HepG2 (cell line): ENCODE measurements at regions not wholly inside any gene's neighbourhood (a gene's known extent, or its start where the extent isn't known, plus 50 kb on each side); places are given as distances from the start of the nearest gene placed in this dataset.

ENCODE experiments used
- ATAC-seq: fragments of 200-7000 bp; cut with Tn5 transposase; 3 replicates; pipeline ENCODE4 v1.9.1; 2020; ENCODE audit warnings: mild to moderate bottlenecking, moderate library complexity
- BruUV-seq: library from RNA; stranded (reverse); fragments of 400-500 nt; replicated peaks from 2 replicates; lab custom pipeline; 2021; lab: Mats Ljungman, UMichigan
- CTCF ChIA-PET: fragments of 300-600 bp; formaldehyde crosslinking; extraction: SDS; loops from one replicate; lab custom pipeline; 2021; ENCODE audit warnings: low total read pairs, inconsistent platforms, low intra/inter-chr PET ratio; lab: Yijun Ruan, JAX
- POLR2A ChIA-PET: fragments of 350-600 bp; sonication (Branson Sonifier 250); formaldehyde crosslinking; loops from one replicate; lab custom pipeline; 2020; ENCODE audit warnings: antibody characterized with exemption, inconsistent platforms; lab: Yijun Ruan, JAX
- DNase-seq: peaks from one replicate; pipeline ENCODE4 v3.0.0-alpha.2; 2015; ENCODE audit warnings: low spot score
- FAIRE-seq: peaks from 3 replicates; lab custom pipeline; 2011; peaks lifted over from hg19 to GRCh38; lab: Jason Lieb, UNC
- H2AFZ ChIP-seq: one replicate; pipeline ENCODE4 v1.6.1; 2011; ENCODE audit warnings: low read length, inconsistent platforms
- H3K27ac ChIP-seq: fragments of 300-600 bp; 3 replicates; pipeline ENCODE4 v1.8.0; 2011; ENCODE audit warnings: mixed run types, mild to moderate bottlenecking, mixed read lengths, low read length, inconsistent platforms; ENCODE audit not compliant: insufficient read depth; ENCODE audit errors: extremely low read length
- H3K27me3 ChIP-seq, 2 experiments: fragments of 200-600 bp in 1 of 2; 2 replicates in 1 of 2; 3 replicates in 1 of 2; pipeline versions ENCODE4 v1.6.0 to v1.8.0; 2011; ENCODE audit warnings: low read length in 2 of 2, mild to moderate bottlenecking in 2 of 2, moderate library complexity in 2 of 2, inconsistent platforms in 1 of 2; ENCODE audit not compliant: insufficient read depth in 2 of 2, control insufficient read depth in 1 of 2
- H3K36me3 ChIP-seq, 2 experiments: fragments of 200-600 bp in 1 of 2; replicated peaks in 1 of 2; 2 replicates in 1 of 2; 3 replicates in 1 of 2; pipeline versions ENCODE4 v1.5.1 to v1.8.0; 2011; ENCODE audit warnings: low read length in 2 of 2, inconsistent platforms in 1 of 2; ENCODE audit not compliant: insufficient read depth in 2 of 2, control insufficient read depth in 1 of 2
- H3K4me1 ChIP-seq: 2 replicates; pipeline ENCODE4 v1.5.1; 2012; ENCODE audit warnings: low read length, inconsistent platforms; ENCODE audit not compliant: insufficient read depth
- H3K4me2 ChIP-seq: 2 replicates; pipeline ENCODE4 v1.6.0; 2011; ENCODE audit warnings: low read depth, low read length, inconsistent platforms
- H3K4me3 ChIP-seq, 3 experiments: fragments of 200-600 bp in 1 of 3; sonication (generic), shearing (Covaris generic) in 1 of 3; replicated peaks in 1 of 3; 2 replicates each; pipeline ENCODE4 v1.5.1; 2011 to 2016; ENCODE audit warnings: low read length in 3 of 3, inconsistent platforms in 2 of 3, low read depth in 2 of 3, mild to moderate bottlenecking in 2 of 3, control low read depth in 1 of 3, mixed read lengths in 1 of 3; ENCODE audit not compliant: insufficient read depth in 1 of 3
- H3K79me2 ChIP-seq: one replicate; pipeline ENCODE4 v1.6.1; 2011; ENCODE audit warnings: low read length, inconsistent platforms; ENCODE audit not compliant: insufficient read depth
- H3K9ac ChIP-seq: 2 replicates; pipeline ENCODE4 v1.6.0; 2011; ENCODE audit warnings: mild to moderate bottlenecking, low read depth, low read length, inconsistent platforms; ENCODE audit not compliant: insufficient read depth
- H3K9me3 ChIP-seq: 2 replicates; pipeline ENCODE4 v1.5.1; 2012; ENCODE audit warnings: mild to moderate bottlenecking, low read length
- H4K20me1 ChIP-seq: 2 replicates; pipeline ENCODE4 v1.6.0; 2011; ENCODE audit warnings: inconsistent platforms, mild to moderate bottlenecking, low read length, moderate library complexity; ENCODE audit not compliant: insufficient read depth
- ARNTL ChIP-seq: sonication (generic); formaldehyde crosslinking; IDR thresholded peaks from 2 replicates; pipeline ENCODE4 v1.4.0; 2020; ENCODE audit warnings: mild to moderate bottlenecking, missing genetic modification reagents
- RNF2 ChIP-seq: fragments of 450-650 bp; conservative IDR thresholded peaks from 2 replicates; pipeline ENCODE4 v1.6.1; 2016; ENCODE audit warnings: low read depth
- ZNF256 ChIP-seq: sonication (generic); formaldehyde crosslinking; conservative IDR thresholded peaks from 2 replicates; pipeline ENCODE4 v1.4.0; 2020; ENCODE audit warnings: missing genetic modification reagents
- ZNF446 ChIP-seq: sonication (generic); formaldehyde crosslinking; IDR thresholded peaks from 2 replicates; pipeline ENCODE4 v1.5.0; 2020; ENCODE audit warnings: mild to moderate bottlenecking, missing genetic modification reagents
- WGBS: methylation state at CpG from one replicate; pipeline ENCODE4 v1.1.6; 2017; ENCODE audit warnings: low lambda C conversion rate; 5-methylcytosine and 5-hydroxymethylcytosine counted together
- in situ Hi-C: cut with HindIII; loops from 2 replicates; pipeline ENCODE4 v1.10.0; 2017; ENCODE audit warnings: low pct_unique_long_range_greater_than_20kb; ENCODE audit not compliant: extremely low pct_ligation_motif_present
- intact Hi-C: fragments of 100-400 bp; cut with micrococcal nuclease; formaldehyde crosslinking; loops from one replicate; pipeline ENCODE4 v1.10.0; 2022; ENCODE audit not compliant: unreplicated experiment
- TF ChIP-seq, protein P1 (sequence below): fragments of 450-650 bp; IDR thresholded peaks from 2 replicates; pipeline ENCODE4 v1.6.1; 2016

DNA sequence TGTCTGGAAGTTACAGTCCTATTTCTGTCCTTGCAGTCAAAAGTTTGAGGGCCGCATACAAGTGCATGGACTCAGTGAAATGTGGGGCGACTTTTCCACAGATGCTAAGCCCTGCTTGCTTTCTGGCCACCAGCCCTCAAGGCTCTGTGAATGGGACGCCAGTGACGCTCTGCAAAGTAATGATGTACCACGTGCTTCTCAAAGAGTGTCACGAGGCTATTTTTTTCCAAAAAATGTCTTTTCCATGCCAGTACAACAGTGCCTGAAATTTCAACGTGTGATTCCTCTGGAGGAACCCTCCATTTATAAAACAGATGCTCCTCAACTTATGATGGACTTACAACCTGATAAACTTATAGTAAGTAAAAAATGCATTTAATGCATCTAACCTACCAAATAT lies 281.8 kb upstream of the CRBN start:
- CTCF ChIA-PET = no interaction called here
- BruUV-seq = no TSS peak

DNA sequence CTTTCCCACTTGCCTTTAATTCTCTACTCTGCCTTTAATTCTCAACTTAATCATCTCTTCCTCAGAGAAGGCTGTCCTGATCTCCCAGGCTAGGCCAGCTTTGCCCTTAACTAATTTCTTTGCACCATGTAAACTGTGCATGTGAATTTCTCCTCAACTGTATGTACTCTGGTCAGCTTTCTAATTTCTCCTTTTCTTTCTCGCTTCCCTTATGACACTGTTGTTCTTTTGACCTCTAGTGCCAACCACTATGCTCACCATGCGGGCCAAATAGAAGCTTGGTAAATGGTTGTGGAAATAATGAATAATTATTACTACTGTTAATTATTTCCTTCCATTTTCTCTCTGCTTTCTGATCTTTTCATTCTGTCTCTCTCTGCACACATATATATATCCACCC lies 269.0 kb upstream of the CRBN start:
- Histone ChIP-seq H3K9ac (no peak overlapping the region), H3K4me2 (no peak overlapping the region), H3K36me3 (no peaks in the 10 kb centered on the region), H3K9me3 (no peaks in the 10 kb centered on the region), H2AFZ (no peak overlapping the region), H3K79me2 (no peaks in the 10 kb centered on the region), H4K20me1 (no peaks in the 10 kb centered on the region), H3K4me1 (no peaks in the 10 kb centered on the region), H3K27me3 (no peaks in the 10 kb centered on the region), H3K27ac (no peak overlapping the region), H3K4me3 (no peak overlapping the region)
- no peak for FAIRE-seq
- WGBS = 42% methylated on average over 2 of the region's 2 CpGs
- in situ Hi-C loops = no loop called here
- no peak for DNase-seq
- intact Hi-C loops = no loop called here
- POLR2A ChIA-PET = no interaction called here
- CTCF ChIA-PET = no interaction called here
- ATAC-seq = no peak
- TF ChIP-seq ARNTL (CRISPR knock-in tag) = no peak
- TF ChIP-seq RNF2 = no peak
- no peak for TF ChIP-seq ZNF446
- BruUV-seq = no TSS peak

More for the DNA sequence above, 281.8 kb upstream of the CRBN start:
- no peak for ATAC-seq
- no peak for DNase-seq
- Histone ChIP-seq H3K27me3 (no peaks in the 10 kb centered on the region), H4K20me1 (no peaks in the 10 kb centered on the region), H3K4me3 (no peak overlapping the region), H3K79me2 (no peaks in the 10 kb centered on the region), H3K36me3 (no peaks in the 10 kb centered on the region), H3K9me3 (no peaks in the 10 kb centered on the region), H3K27ac (no peak overlapping the region), H3K9ac (no peak overlapping the region), H3K4me2 (no peak overlapping the region), H3K4me1 (no peaks in the 10 kb centered on the region), H2AFZ (no peak overlapping the region)
- FAIRE-seq = no peak
- POLR2A ChIA-PET = no interaction called here
- no peak for TF ChIP-seq ZNF256
- TF ChIP-seq, protein P1, sequence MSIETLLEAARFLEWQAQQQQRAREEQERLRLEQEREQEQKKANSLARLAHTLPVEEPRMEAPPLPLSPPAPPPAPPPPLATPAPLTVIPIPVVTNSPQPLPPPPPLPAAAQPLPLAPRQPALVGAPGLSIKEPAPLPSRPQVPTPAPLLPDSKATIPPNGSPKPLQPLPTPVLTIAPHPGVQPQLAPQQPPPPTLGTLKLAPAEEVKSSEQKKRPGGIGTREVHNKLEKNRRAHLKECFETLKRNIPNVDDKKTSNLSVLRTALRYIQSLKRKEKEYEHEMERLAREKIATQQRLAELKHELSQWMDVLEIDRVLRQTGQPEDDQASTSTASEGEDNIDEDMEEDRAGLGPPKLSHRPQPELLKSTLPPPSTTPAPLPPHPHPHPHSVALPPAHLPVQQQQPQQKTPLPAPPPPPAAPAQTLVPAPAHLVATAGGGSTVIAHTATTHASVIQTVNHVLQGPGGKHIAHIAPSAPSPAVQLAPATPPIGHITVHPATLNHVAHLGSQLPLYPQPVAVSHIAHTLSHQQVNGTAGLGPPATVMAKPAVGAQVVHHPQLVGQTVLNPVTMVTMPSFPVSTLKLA = peak; percentile 99
- in situ Hi-C loops = no loop called here
- 1% methylated on average over 5 of the region's 7 CpGs for WGBS
- intact Hi-C loops = no loop called here
